ENCODE measurements at regions not wholly inside any gene's neighbourhood (a gene's known extent, or its start where the extent isn't known, plus 50 kb on each side); places are given as distances from the start of the nearest gene placed in this dataset.

GRCh38 chr15:47027322-47027946 lies 689.9 kb upstream of the SEMA6D start:
- ATAC-seq (ENCODE audit: low read depth) (no peak), DNase-seq (no peak)
- in situ Hi-C loops (cut with MboI; ENCODE audit: low sequenced_read_pairs) (no loop called here), dilution Hi-C loops (cut with HindIII; ENCODE audit: low sequenced_read_pairs, unreplicated experiment) (no loop called here), intact Hi-C loops (cut with micrococcal nuclease) (no loop called here)
- Histone ChIP-seq H2BK120ac (ENCODE audit: low read depth, low read length) (no peak overlapping the region), H3K23ac (ENCODE audit: low read depth, low read length) (no peak overlapping the region), H2AK9ac (replicated peaks; ENCODE audit: low read depth, low read length, poor library complexity) (no peak overlapping the region), H3K36me3 (ENCODE audit: control insufficient read depth, insufficient read depth, low read length) (no peaks in the 10 kb centered on the region), H4K91ac (ENCODE audit: insufficient read depth, low read depth, low read length) (no peak overlapping the region), H3K4ac (ENCODE audit: low read depth, low read length) (no peak overlapping the region), H3K4me1 (ENCODE audit: control insufficient read depth, insufficient read depth, low read length) (no peaks in the 10 kb centered on the region), H4K8ac (ENCODE audit: low read depth in 2 of 2, low read length in 2 of 2) (no peak overlapping the region), H3K79me1 (ENCODE audit: low read depth in 1 of 2, low read length in 2 of 2) (no peaks in the 10 kb centered on the region), H3K18ac (ENCODE audit: low read depth, low read length) (no peak overlapping the region), H2BK15ac (ENCODE audit: low read depth, low read length) (no peak overlapping the region), H3K27me3 (ENCODE audit: control insufficient read depth, insufficient read depth, low read length) (no peaks in the 10 kb centered on the region), H3K27ac (ENCODE audit: insufficient read depth, low read length) (no peak overlapping the region), H3K56ac (ENCODE audit: extremely low read depth, insufficient read depth, low read length) (no peak overlapping the region), H3K4me2 (ENCODE audit: low read depth, low read length) (no peak overlapping the region), H4K20me1 (ENCODE audit: insufficient read depth, low read length) (no peaks in the 10 kb centered on the region), H2AFZ (replicated peaks; ENCODE audit: low read length, poor library complexity) (peak overlapping the region; percentile 19), H3K4me3 (ENCODE audit: insufficient read depth, low read depth, low read length) (no peak overlapping the region), H3K9me3 (ENCODE audit: control insufficient read depth, insufficient read depth, low read length) (peaks cover 7% of the 10 kb centered on the region; the same call in 1 of the 2 replicates), H3K9ac (ENCODE audit: low read depth, low read length) (no peak overlapping the region), H2BK20ac (ENCODE audit: low read depth, low read length) (no peak overlapping the region), H4K5ac (ENCODE audit: low read depth, low read length) (no peak overlapping the region), H2AK5ac (ENCODE audit: low read depth, low read length) (no peak overlapping the region), H2BK5ac (ENCODE audit: low read depth, low read length, poor library complexity, severe bottlenecking) (no peak overlapping the region), H3K9me1 (ENCODE audit: insufficient read depth, low read length) (no peaks in the 10 kb centered on the region), H3K14ac (replicated peaks; ENCODE audit: low read depth, low read length) (no peak overlapping the region)
- BruUV-seq (replicated peaks), result no TSS peak
- POLR2A ChIA-PET (ENCODE audit: unreplicated experiment), result no interaction called here
- WGBS, 2 experiments (ENCODE audit: extremely low coverage in 2 of 2, insufficient read length in 1 of 2), result no CpG with 5 or more reads among the region's 5 CpGs
- TF ChIP-seq RFX5 (IDR thresholded peaks at IDR 0.05; ENCODE audit: low read depth, low read length) (no peak), RAD21 (IDR thresholded peaks at IDR 0.05; ENCODE audit: low read length) (no peak), MAZ (IDR thresholded peaks at IDR 0.05; ENCODE audit: borderline replicate concordance, low read depth, low read length) (no peak)
- TF ChIP-seq, protein P1, sequence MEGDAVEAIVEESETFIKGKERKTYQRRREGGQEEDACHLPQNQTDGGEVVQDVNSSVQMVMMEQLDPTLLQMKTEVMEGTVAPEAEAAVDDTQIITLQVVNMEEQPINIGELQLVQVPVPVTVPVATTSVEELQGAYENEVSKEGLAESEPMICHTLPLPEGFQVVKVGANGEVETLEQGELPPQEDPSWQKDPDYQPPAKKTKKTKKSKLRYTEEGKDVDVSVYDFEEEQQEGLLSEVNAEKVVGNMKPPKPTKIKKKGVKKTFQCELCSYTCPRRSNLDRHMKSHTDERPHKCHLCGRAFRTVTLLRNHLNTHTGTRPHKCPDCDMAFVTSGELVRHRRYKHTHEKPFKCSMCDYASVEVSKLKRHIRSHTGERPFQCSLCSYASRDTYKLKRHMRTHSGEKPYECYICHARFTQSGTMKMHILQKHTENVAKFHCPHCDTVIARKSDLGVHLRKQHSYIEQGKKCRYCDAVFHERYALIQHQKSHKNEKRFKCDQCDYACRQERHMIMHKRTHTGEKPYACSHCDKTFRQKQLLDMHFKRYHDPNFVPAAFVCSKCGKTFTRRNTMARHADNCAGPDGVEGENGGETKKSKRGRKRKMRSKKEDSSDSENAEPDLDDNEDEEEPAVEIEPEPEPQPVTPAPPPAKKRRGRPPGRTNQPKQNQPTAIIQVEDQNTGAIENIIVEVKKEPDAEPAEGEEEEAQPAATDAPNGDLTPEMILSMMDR (conservative IDR thresholded peaks at IDR 0.05; ENCODE audit: low read depth, low read length), result no peak
- CTCF ChIA-PET, result no interaction called here

Measured in IMR-90 (cell line).